Skeletal muscle tissue (tissue), 3 donors: ENCODE measurements at regions not wholly inside any gene's neighbourhood (a gene's known extent, or its start where the extent isn't known, plus 50 kb on each side); places are given as distances from the start of the nearest gene placed in this dataset.

Experiments
- H3K27ac ChIP-seq: one replicate; pipeline ENCODE4 v1.7.0; 2013; ENCODE audit warnings: mild to moderate bottlenecking, low read depth, low read length, inconsistent platforms
- H3K27me3 ChIP-seq, 3 donors: one replicate each; pipeline ENCODE4 v1.7.0; 2013; ENCODE audit warnings: low read length in 3 of 3; ENCODE audit not compliant: control insufficient read depth in 3 of 3, insufficient read depth in 3 of 3
- H3K36me3 ChIP-seq, 3 donors: one replicate each; pipeline ENCODE4 v1.7.0; 2013; ENCODE audit warnings: low read length in 3 of 3; ENCODE audit not compliant: control insufficient read depth in 3 of 3, insufficient read depth in 3 of 3
- H3K4me1 ChIP-seq, 3 donors: one replicate each; pipeline ENCODE4 v1.7.0; 2013; ENCODE audit warnings: low read length in 3 of 3, mild to moderate bottlenecking in 3 of 3; ENCODE audit not compliant: control insufficient read depth in 3 of 3, insufficient read depth in 3 of 3
- H3K4me3 ChIP-seq, 3 donors: one replicate each; pipeline ENCODE4 v1.7.0; 2013; ENCODE audit warnings: low read length in 3 of 3
- H3K9ac ChIP-seq, 3 donors: one replicate each; pipeline ENCODE4 v1.7.0; 2013; ENCODE audit warnings: low read length in 3 of 3, mild to moderate bottlenecking in 3 of 3, moderate library complexity in 2 of 3, low read depth in 1 of 3
- H3K9me3 ChIP-seq, 3 donors: one replicate each; pipeline ENCODE4 v1.7.0; 2013; ENCODE audit warnings: low read length in 3 of 3; ENCODE audit not compliant: control insufficient read depth in 3 of 3
- donor health status: Osteomylitis.

GRCh38 chr2:219783359-219783975 is 156.0 kb downstream of the SLC4A3 start:
- no peak overlapping the region for H3K9ac ChIP-seq
- H3K36me3 ChIP-seq: no peaks in the 10 kb centered on the region
- no peaks in the 10 kb centered on the region for H3K9me3 ChIP-seq
- H3K27me3 ChIP-seq: no peaks in the 10 kb centered on the region
- no peaks in the 10 kb centered on the region for H3K4me1 ChIP-seq
- no peak overlapping the region for H3K27ac ChIP-seq
- H3K4me3 ChIP-seq: no peak overlapping the region

DNA sequence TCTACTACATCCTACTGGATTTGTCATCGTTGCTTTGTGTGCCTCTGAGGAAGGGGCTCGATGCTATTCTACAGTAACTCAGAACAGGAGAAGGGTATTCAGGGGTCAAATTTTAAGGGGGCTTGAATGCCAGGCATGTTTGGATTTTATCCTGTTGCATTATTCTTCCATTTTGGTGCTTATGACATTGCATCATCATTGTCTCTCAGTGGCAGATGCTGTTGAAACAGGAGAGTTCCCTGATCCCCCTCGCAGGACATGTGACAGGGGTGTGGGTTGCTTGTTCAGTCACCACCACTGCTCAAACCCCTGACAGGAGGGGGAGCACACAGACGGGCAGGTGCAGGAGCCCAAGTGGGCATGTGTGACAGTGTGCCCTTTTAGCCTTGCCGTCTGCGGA is 156.7 kb downstream of the SLC4A3 start:
- H3K4me3 ChIP-seq: no peak overlapping the region
- H3K9me3 ChIP-seq: no peaks in the 10 kb centered on the region
- no peaks in the 10 kb centered on the region for H3K4me1 ChIP-seq
- H3K27ac ChIP-seq: no peak overlapping the region
- no peaks in the 10 kb centered on the region for H3K27me3 ChIP-seq
- H3K9ac ChIP-seq: no peak overlapping the region
- no peaks in the 10 kb centered on the region for H3K36me3 ChIP-seq

DNA sequence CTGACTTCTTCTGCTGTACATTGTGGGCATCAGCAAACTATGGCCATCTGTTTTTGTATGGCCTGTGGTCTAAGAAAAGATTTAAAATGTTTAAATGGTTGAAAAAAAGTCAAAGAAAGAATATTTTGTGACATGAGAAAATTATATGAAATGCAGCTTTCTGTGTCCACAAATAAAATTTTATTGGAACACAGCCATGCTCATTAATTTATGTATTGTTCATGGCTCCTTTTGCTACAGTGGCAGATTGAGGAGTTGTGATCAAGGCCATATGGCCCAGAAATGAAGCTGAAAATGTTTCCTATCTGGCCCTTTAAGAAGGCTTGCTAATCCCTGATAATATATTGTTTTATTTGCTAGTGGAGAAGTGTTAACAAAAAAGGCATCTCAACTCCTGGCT is 162.0 kb downstream of the SLC4A3 start:
- no peak overlapping the region for H3K4me3 ChIP-seq
- H3K9ac ChIP-seq: no peak overlapping the region
- no peaks in the 10 kb centered on the region for H3K9me3 ChIP-seq
- no peak overlapping the region for H3K27ac ChIP-seq
- H3K36me3 ChIP-seq: no peaks in the 10 kb centered on the region
- no peaks in the 10 kb centered on the region for H3K27me3 ChIP-seq
- no peaks in the 10 kb centered on the region for H3K4me1 ChIP-seq

DNA sequence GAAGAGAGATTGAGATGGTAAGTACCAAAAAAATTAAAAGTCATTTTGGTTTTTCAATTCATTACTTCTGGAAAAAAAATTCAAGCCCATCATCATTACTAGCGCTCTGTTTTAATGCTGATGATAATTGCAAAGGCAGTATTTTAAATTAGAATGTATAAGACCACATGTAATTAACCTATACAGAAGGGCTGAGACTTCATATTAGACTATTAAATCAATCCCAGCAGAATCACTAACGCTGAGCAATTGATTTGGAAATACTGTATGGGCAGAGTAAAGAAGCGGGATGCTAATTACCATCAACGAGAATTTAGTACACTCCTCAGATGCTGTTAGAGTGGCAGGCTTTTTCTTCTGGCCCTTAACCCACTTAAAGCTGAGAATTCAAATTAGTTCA is 165.0 kb downstream of the SLC4A3 start:
- no peaks in the 10 kb centered on the region for H3K4me1 ChIP-seq
- no peaks in the 10 kb centered on the region for H3K9me3 ChIP-seq
- no peaks in the 10 kb centered on the region for H3K36me3 ChIP-seq
- H3K4me3 ChIP-seq: no peak overlapping the region
- H3K27ac ChIP-seq: no peak overlapping the region
- H3K9ac ChIP-seq: no peak overlapping the region
- H3K27me3 ChIP-seq: no peaks in the 10 kb centered on the region

- Histone ChIP-seq H3K4me3 (no peak overlapping the region), H3K27ac (no peak overlapping the region), H3K27me3 (no peaks in the 10 kb centered on the region), H3K4me1 (no peaks in the 10 kb centered on the region), H3K9ac (no peak overlapping the region), H3K9me3 (no peaks in the 10 kb centered on the region), H3K36me3 (no peaks in the 10 kb centered on the region)
Observed at GRCh38 chr2:219798430-219798829, 171.0 kb downstream of the SLC4A3 start.

DNA sequence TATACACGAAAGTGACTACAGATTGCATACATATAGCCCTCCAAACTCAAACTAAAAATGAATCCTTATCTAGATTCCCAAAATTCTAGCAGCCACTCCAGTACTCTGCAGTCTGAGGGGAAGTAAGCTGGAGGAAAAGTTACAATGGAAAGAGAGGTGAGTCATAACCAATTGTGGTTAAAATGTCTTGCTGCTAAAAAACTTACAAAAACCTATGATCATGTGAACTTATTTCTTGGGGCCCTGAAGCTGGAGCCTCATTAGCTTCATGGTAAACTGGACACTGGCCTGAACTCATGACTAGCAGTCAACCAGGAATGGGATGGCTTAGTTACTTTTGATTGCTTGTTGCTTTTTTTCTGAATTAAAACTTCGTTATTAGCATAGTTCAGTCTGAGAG is 175.9 kb downstream of the SLC4A3 start:
- no peak overlapping the region for H3K4me3 ChIP-seq
- no peaks in the 10 kb centered on the region for H3K9me3 ChIP-seq
- H3K27me3 ChIP-seq: no peaks in the 10 kb centered on the region
- no peak overlapping the region for H3K9ac ChIP-seq
- no peaks in the 10 kb centered on the region for H3K36me3 ChIP-seq
- no peak overlapping the region for H3K27ac ChIP-seq
- H3K4me1 ChIP-seq: no peaks in the 10 kb centered on the region

DNA sequence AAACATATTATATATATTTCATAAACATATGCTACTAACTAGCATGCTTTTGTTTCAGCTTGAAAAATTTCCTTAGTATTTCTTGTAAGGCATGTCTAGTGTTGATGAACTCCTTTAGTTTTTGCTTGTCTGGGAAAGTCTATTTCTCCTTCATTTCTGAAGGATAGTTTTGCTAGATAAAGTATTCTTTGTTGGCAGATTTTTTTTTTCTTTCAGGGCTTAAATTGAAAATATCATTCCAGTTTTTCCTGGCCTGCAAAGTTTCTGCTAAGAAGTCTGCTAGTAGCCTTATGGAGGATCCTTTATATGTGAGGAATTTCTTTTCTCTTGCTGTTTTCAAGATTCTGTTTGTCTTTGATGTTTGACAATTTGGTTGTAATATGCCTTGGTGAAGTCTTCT is 183.5 kb downstream of the SLC4A3 start:
- H3K27ac ChIP-seq: no peak overlapping the region
- H3K9ac ChIP-seq: no peak overlapping the region
- no peaks in the 10 kb centered on the region for H3K4me1 ChIP-seq
- no peak overlapping the region for H3K4me3 ChIP-seq
- H3K9me3 ChIP-seq: peaks cover 0 to 6% (median 5%) of the 10 kb centered on the region in 3 donors
- peaks cover 0 to 2% (median 0%) of the 10 kb centered on the region in 3 donors for H3K36me3 ChIP-seq
- H3K27me3 ChIP-seq: no peaks in the 10 kb centered on the region

DNA sequence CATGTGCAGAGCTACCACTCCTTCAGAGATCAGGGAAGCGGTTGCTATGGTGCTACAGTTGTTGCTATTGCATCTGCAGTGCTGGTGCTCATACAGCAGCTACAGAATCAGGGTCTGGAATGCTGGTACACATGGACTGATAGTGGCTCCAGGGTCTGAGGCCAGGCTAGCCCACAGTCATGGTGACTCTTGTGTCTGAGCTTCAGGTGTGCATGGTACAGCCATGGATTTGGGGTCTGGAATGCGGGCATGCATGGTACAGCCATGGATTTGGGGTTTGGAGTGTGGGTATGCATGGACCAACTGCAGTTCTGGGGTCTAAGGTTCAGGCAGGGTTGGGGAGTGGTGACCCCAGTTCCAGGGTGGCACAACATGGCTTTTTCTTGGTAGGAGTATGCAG is 185.2 kb downstream of the SLC4A3 start:
- Histone ChIP-seq H3K36me3 (peaks cover 0 to 2% (median 0%) of the 10 kb centered on the region in 3 donors), H3K9me3 (peaks cover 0 to 6% (median 5%) of the 10 kb centered on the region in 3 donors), H3K4me3 (no peak overlapping the region), H3K9ac (no peak overlapping the region), H3K27me3 (no peaks in the 10 kb centered on the region), H3K27ac (no peak overlapping the region), H3K4me1 (no peaks in the 10 kb centered on the region)

- peaks cover 0 to 7% (median 5%) of the 10 kb centered on the region in 3 donors for H3K4me1 ChIP-seq
- H3K4me3 ChIP-seq: no peak overlapping the region
- no peak overlapping the region for H3K27ac ChIP-seq
- H3K36me3 ChIP-seq: no peaks in the 10 kb centered on the region
- peaks cover 0 to 3% (median 0%) of the 10 kb centered on the region in 3 donors for H3K9me3 ChIP-seq
- no peaks in the 10 kb centered on the region for H3K27me3 ChIP-seq
- no peak overlapping the region for H3K9ac ChIP-seq
Observed at GRCh38 chr2:219820767-219821166, 193.3 kb downstream of the SLC4A3 start.

- Histone ChIP-seq H3K4me3 (no peak overlapping the region), H3K27me3 (no peaks in the 10 kb centered on the region)
Observed at GRCh38 chr2:219823574-219823973, 196.1 kb downstream of the SLC4A3 start.

More at GRCh38 chr2:219823574-219823973, 196.1 kb downstream of the SLC4A3 start:
- Histone ChIP-seq H3K4me1 (peaks cover 0 to 7% (median 5%) of the 10 kb centered on the region in 3 donors), H3K27ac (no peak overlapping the region), H3K9ac (no peak overlapping the region), H3K9me3 (peaks cover 0 to 3% (median 0%) of the 10 kb centered on the region in 3 donors), H3K36me3 (no peaks in the 10 kb centered on the region)
